B cell (primary cell): ENCODE measurements at regions not wholly inside any gene's neighbourhood (a gene's known extent, or its start where the extent isn't known, plus 50 kb on each side); places are given as distances from the start of the nearest gene placed in this dataset.

Source experiments
- ATAC-seq: fragments of 200-7000 bp; cut with Tn5 transposase; one replicate; pipeline ENCODE4 v1.10.0; 2021; ENCODE audit warnings: low read depth, mild to moderate bottlenecking, moderate number of reproducible peaks, moderate library complexity
- CTCF ChIA-PET: fragments of 350-600 bp; sonication (Branson Sonifier 250); formaldehyde crosslinking; loops from one replicate; lab custom pipeline; 2021; ENCODE audit warnings: antibody characterized with exemption, inconsistent platforms; lab: Charles Lee
- POLR2A ChIA-PET: fragments of 350-600 bp; sonication (Branson Sonifier 250); formaldehyde crosslinking; loops from one replicate; lab custom pipeline; 2021; ENCODE audit warnings: antibody characterized with exemption; lab: Charles Lee
- DNase-seq: peaks from one replicate; pipeline ENCODE4 v3.0.0; 2013
- H2AFZ ChIP-seq: 2 replicates; pipeline ENCODE4 v1.6.1; 2012; ENCODE audit warnings: mild to moderate bottlenecking, low read depth, low read length; ENCODE audit not compliant: insufficient read depth, poor library complexity, severe bottlenecking
- H3K27ac ChIP-seq, 2 donors: 1 replicate in 1 of 2; 2 replicates in 1 of 2; pipeline ENCODE4 v1.5.1; 2012 to 2013; ENCODE audit warnings: low read length in 2 of 2, mild to moderate bottlenecking in 2 of 2, moderate library complexity in 1 of 2
- H3K27me3 ChIP-seq, 4 experiments: fragments of 200-600 bp in 1 of 4; sonication (generic) in 1 of 4; replicated peaks in 1 of 4; 1 replicate in 2 of 4; 2 replicates in 2 of 4; pipeline versions ENCODE4 v1.6.1 to v1.7.0; 2013 to 2016; ENCODE audit warnings: low read length in 3 of 4, mild to moderate bottlenecking in 2 of 4, mixed read lengths in 1 of 4, moderate library complexity in 1 of 4; ENCODE audit not compliant: insufficient read depth in 4 of 4, control insufficient read depth in 3 of 4; ENCODE audit errors: control extremely low read depth in 1 of 4
- H3K36me3 ChIP-seq, 2 experiments: replicated peaks in 1 of 2; 1 replicate in 1 of 2; 2 replicates in 1 of 2; pipeline versions ENCODE4 v1.6.1 to v1.7.1; 2013; ENCODE audit warnings: low read length in 1 of 2; ENCODE audit not compliant: insufficient read depth in 2 of 2, control insufficient read depth in 1 of 2; ENCODE audit errors: control extremely low read depth in 1 of 2, extremely low read depth in 1 of 2
- H3K4me1 ChIP-seq, 2 donors: fragments of 200-600 bp in 1 of 2; sonication (generic) in 1 of 2; 1 replicate in 1 of 2; 2 replicates in 1 of 2; pipeline versions ENCODE4 v1.5.1 to v1.6.1; 2013 to 2017; ENCODE audit warnings: low read length in 2 of 2; ENCODE audit not compliant: control insufficient read depth in 2 of 2, insufficient read depth in 2 of 2
- H3K4me2 ChIP-seq: replicated peaks from 2 replicates; pipeline ENCODE3; 2012; ENCODE audit warnings: mild to moderate bottlenecking, low read depth, low read length; ENCODE audit not compliant: poor library complexity, severe bottlenecking
- H3K4me3 ChIP-seq, 5 experiments: fragments of 200-600 bp in 1 of 5; sonication (generic) in 1 of 5; 1 replicate in 3 of 5; 2 replicates in 2 of 5; pipeline versions ENCODE4 v1.5.1 to v1.7.0; 2011 to 2016; ENCODE audit warnings: low read length in 4 of 5, mild to moderate bottlenecking in 4 of 5, low read depth in 2 of 5, control low read depth in 1 of 5, moderate library complexity in 1 of 5; ENCODE audit not compliant: insufficient read depth in 1 of 5; ENCODE audit errors: control extremely low read depth in 1 of 5, extremely low read depth in 1 of 5
- H3K79me2 ChIP-seq: fragments of 200-600 bp; sonication (generic); one replicate; pipeline ENCODE4 v1.6.0; 2016; ENCODE audit warnings: low read length; ENCODE audit not compliant: control insufficient read depth, insufficient read depth
- H3K9ac ChIP-seq: fragments of 200-600 bp; sonication (generic); 2 replicates; pipeline ENCODE4 v1.6.1; 2017; ENCODE audit warnings: mild to moderate bottlenecking, low read length, moderate library complexity
- H3K9me3 ChIP-seq, 3 donors: one replicate each; pipeline versions ENCODE4 v1.6.1 to v1.7.1; 2013; ENCODE audit warnings: low read length in 2 of 3; ENCODE audit not compliant: control insufficient read depth in 2 of 3, insufficient read depth in 1 of 3; ENCODE audit errors: control extremely low read depth in 1 of 3
- H4K20me1 ChIP-seq: 2 replicates; pipeline ENCODE4 v1.6.0; 2012; ENCODE audit warnings: mild to moderate bottlenecking, low read length; ENCODE audit not compliant: insufficient read depth, control insufficient read depth, poor library complexity, severe bottlenecking
- H3K27ac Mint-ChIP-seq: one replicate; pipeline ENCODE4 v1.8.0; 2021; ENCODE audit warnings: mixed read lengths
- H3K27me3 Mint-ChIP-seq: one replicate; pipeline ENCODE4 v1.8.0; 2021; ENCODE audit warnings: mixed read lengths
- H3K4me1 Mint-ChIP-seq: one replicate; pipeline ENCODE4 v1.8.0; 2021; ENCODE audit warnings: mixed read lengths
- H3K4me3 Mint-ChIP-seq: one replicate; pipeline ENCODE4 v1.8.0; 2021; ENCODE audit warnings: mixed read lengths
- H3K9me3 Mint-ChIP-seq: one replicate; pipeline ENCODE4 v1.8.0; 2022; ENCODE audit warnings: mixed read lengths; ENCODE audit not compliant: insufficient read depth
- EZH2 ChIP-seq: IDR thresholded peaks from 2 replicates; pipeline ENCODE4 v1.6.1; 2012; ENCODE audit warnings: borderline replicate concordance, low read depth, mild to moderate bottlenecking, moderate library complexity, low read length; ENCODE audit not compliant: insufficient read depth, poor library complexity, severe bottlenecking
- WGBS: methylation state at CpG from one replicate; pipeline ENCODE4 v1.1.5; 2013; ENCODE audit warnings: missing lambda C conversion rate; ENCODE audit not compliant: insufficient coverage; 5-methylcytosine and 5-hydroxymethylcytosine counted together
- intact Hi-C: fragments of 100-400 bp; cut with micrococcal nuclease; formaldehyde crosslinking; loops from one replicate; pipeline ENCODE4 v1.10.0; 2022
- TF ChIP-seq, protein P1 (sequence below): fragments of 200-600 bp; IDR thresholded peaks from one replicate; pipeline ENCODE4 v1.8.0; 2022; ENCODE audit warnings: antibody characterized with exemption, mild to moderate bottlenecking

DNA sequence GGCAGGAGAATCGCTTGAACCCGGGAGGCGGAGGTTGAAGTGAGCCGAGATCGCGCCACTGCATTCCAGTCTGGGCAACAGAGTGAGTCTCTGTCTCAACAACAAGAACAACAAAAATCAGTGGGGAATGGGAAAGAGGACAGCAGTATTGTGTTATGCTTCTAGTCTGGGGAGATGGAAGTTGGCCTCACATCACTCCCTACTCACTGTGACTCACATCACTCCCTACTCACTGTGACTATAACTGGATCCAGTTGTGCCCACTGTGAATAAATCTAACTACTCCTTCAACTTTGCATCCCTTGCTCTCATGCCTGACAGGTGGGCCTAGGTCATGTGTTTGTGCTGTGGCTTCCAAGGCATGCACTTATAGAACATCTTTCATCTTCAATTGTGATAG, 285.4 kb upstream of the USP24 start:
- no peaks in the 10 kb centered on the region for H3K9me3 ChIP-seq
- DNase-seq (no peak), ATAC-seq (no peak)
- H3K9ac ChIP-seq, result no peak overlapping the region
- no peaks in the 10 kb centered on the region for H4K20me1 ChIP-seq
- CTCF ChIA-PET, result no interaction called here
- no peaks in the 10 kb centered on the region for H3K9me3 Mint-ChIP-seq
- no peak overlapping the region for H2AFZ ChIP-seq
- WGBS, result 100% methylated on average over 1 of the region's 6 CpGs
- H3K27ac ChIP-seq, result no peak overlapping the region
- no peak overlapping the region for H3K4me3 Mint-ChIP-seq
- peaks cover 0 to 3% (median 0%) of the 10 kb centered on the region in 4 experiments for H3K27me3 ChIP-seq
- H3K27ac Mint-ChIP-seq, result no peak overlapping the region
- no peaks in the 10 kb centered on the region for H3K4me1 ChIP-seq
- intact Hi-C loops, result no loop called here
- H3K36me3 ChIP-seq, result no peaks in the 10 kb centered on the region
- peaks cover 41% of the 10 kb centered on the region for H3K27me3 Mint-ChIP-seq
- no peak for TF ChIP-seq EZH2
- no peak overlapping the region for H3K4me2 ChIP-seq
- no peaks in the 10 kb centered on the region for H3K79me2 ChIP-seq
- H3K4me3 ChIP-seq, result no peak overlapping the region
- POLR2A ChIA-PET, result no interaction called here
- H3K4me1 Mint-ChIP-seq, result no peaks in the 10 kb centered on the region

- ChIA-PET CTCF (interaction anchor here (0.6 to 1.3 kb wide), 2 partner anchors 115 to 1341 kb away, joined by 3 read pairs; no protein-coding TSS in a partner anchor), POLR2A (no interaction called here)
- Mint-ChIP-seq H3K27ac (no peak overlapping the region), H3K4me1 (no peaks in the 10 kb centered on the region), H3K4me3 (no peak overlapping the region), H3K9me3 (peaks cover 3% of the 10 kb centered on the region), H3K27me3 (peaks cover 11% of the 10 kb centered on the region)
- H4K20me1 ChIP-seq, result no peaks in the 10 kb centered on the region
- ATAC-seq, result no peak
- no peak overlapping the region for H3K27ac ChIP-seq
- intact Hi-C loops, result no loop called here
- no peak for DNase-seq
- H3K9me3 ChIP-seq, result no peaks in the 10 kb centered on the region
- no peak overlapping the region for H3K4me3 ChIP-seq
- WGBS, result no CpG with 5 or more reads among the region's 1 CpG
- no peaks in the 10 kb centered on the region for H3K27me3 ChIP-seq
- TF ChIP-seq, protein P1, sequence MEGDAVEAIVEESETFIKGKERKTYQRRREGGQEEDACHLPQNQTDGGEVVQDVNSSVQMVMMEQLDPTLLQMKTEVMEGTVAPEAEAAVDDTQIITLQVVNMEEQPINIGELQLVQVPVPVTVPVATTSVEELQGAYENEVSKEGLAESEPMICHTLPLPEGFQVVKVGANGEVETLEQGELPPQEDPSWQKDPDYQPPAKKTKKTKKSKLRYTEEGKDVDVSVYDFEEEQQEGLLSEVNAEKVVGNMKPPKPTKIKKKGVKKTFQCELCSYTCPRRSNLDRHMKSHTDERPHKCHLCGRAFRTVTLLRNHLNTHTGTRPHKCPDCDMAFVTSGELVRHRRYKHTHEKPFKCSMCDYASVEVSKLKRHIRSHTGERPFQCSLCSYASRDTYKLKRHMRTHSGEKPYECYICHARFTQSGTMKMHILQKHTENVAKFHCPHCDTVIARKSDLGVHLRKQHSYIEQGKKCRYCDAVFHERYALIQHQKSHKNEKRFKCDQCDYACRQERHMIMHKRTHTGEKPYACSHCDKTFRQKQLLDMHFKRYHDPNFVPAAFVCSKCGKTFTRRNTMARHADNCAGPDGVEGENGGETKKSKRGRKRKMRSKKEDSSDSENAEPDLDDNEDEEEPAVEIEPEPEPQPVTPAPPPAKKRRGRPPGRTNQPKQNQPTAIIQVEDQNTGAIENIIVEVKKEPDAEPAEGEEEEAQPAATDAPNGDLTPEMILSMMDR, result no peak
- TF ChIP-seq EZH2, result no peak
- no peak overlapping the region for H2AFZ ChIP-seq
- H3K79me2 ChIP-seq, result no peaks in the 10 kb centered on the region
- H3K4me2 ChIP-seq, result no peak overlapping the region
- H3K9ac ChIP-seq, result no peak overlapping the region
- no peaks in the 10 kb centered on the region for H3K4me1 ChIP-seq
- no peaks in the 10 kb centered on the region for H3K36me3 ChIP-seq
These were observed 275.4 kb upstream of the USP24 start for GRCh38 chr1:55490547-55490946.
